Right forelimb (tissue), 1 donor: ENCODE measurements at regions not wholly inside any gene's neighbourhood (a gene's known extent, or its start where the extent isn't known, plus 50 kb on each side); places are given as distances from the start of the nearest gene placed in this dataset.
A peak's percentile ranks its signal among the peaks of the same experiment; 100 is the strongest.

Source experiments
- DNase-seq: peaks from one replicate; pipeline ENCODE4 v3.0.0-alpha.2; 2018

DNA sequence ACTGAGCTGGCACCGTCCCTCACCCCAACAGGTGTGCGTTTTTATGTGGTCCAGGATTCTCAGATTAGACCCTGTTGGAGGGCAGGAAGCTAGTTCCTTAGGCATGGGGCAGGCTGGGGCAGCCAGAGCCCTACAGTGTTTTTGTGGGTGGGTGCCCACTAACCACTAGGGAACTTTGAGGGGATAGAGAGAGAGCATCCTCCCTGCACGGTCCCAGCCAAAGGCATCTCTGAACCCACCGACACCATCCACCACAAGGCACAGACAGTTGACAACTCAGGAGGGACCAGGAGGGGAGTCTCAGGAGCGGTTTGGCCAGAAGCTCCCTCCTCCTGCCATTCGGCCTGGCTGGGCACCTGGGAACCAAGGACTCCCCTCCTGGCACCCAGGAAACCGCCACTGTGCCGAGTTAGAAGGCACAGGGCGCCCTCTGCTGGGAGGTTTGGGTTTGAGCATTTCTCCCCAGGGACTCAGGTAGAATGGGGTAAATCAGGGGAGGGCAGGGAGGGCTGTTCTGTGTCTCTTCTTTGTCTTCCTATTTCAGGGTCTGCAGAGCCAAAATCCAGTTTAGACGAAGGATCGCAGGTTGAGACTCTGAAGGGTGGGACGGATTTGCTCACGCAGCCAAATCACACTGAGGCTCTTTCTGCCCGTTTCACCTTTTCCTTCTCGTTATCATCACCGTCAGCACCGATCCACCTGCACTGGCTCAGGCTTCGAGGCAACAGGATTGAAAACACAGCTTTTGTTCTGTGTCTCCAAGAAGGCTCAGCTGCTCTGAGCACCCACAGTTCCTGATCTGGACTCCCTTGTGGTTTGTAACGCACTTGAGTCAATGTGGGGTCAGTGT lies 84.8 kb upstream of the COL13A1 start:
- no peak for DNase-seq

DNA sequence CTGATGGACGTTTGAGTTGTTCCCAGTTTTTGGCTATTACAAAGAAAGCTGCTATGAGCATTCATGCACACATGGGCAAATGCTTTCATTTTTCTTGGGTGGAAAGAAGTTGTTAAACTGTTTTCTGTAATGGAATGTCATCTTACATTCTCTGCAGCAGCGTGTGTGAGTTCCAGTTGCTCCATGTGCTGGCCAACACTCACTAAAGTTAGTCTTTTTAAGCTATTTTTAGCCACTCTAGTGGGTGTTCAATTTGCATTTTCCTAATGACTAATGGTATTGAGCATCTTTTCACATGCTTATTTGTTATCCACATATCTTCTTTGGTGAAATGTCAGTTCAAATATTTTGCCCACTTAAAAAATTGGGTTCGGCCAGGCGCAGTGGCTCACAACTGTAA lies 82.8 kb upstream of the COL13A1 start:
- DNase-seq = no peak

DNA sequence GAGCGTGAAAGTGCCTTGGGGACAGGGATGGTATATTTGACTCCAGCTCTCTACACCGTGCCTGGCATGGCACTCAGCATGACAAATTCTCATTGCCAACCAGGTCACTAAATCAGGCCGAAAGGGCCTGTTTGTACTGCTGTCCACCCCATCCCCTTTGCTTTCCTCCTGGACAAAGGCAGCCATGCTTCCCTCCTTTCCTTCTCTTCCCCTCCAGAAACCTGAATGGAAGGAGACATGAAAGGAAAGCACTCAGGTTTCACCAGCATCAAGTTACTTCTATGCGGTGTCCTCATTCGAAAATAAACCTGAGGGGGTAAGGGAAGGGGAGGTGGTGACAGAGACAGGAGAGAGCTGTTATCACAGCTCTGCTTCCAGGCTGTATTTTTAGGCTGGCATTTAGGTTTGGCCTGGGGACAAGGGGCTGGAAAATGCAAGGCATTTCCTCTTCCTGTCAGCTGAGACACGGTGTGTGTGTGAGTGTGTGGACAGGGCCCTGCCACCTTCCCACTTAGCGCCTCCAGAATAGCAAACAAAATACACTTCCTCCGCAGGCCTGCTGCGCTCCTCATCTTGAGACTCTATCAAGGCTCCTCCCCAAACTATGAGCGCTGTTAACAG lies 79.9 kb upstream of the COL13A1 start:
- no peak for DNase-seq

DNA sequence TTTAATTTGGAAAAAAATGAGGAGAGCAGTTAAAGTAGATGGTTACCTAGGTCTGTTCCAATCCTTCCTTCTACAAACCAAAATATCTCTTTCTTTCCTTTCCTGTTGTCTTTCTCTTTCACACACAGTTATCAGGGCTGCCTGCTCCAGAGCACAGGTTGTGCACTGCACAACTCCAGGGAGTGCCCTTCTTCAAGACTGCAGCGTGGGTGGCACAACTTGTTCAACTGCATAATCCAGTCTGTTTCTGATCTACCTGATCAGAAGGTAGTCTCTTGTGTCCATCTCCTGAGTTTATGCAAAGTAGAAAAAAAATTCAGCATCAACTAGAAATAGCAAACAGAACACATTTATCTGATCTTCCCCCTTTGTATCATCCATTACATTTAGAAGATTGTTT lies 78.1 kb upstream of the COL13A1 start:
- DNase-seq = no peak

DNA sequence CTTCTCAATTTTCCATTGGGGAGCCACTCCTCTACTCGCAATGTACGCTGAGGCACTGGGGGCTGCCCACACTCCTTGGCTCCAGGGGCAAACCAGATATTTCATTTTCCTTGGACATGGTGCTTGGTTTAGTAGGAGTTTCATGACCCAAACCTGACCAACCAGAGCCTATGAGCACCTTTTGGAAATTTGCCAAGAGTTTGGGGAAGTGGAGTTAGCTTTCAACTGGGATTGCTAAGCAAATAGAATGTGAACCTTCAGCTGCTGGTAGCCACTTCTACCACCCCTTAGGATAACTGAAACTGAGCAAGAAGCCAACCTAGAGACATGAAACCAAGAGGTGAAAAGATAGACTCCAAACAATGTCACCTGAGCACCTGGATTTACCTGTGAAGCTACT lies 74.9 kb upstream of the COL13A1 start:
- DNase-seq = no peak

DNA sequence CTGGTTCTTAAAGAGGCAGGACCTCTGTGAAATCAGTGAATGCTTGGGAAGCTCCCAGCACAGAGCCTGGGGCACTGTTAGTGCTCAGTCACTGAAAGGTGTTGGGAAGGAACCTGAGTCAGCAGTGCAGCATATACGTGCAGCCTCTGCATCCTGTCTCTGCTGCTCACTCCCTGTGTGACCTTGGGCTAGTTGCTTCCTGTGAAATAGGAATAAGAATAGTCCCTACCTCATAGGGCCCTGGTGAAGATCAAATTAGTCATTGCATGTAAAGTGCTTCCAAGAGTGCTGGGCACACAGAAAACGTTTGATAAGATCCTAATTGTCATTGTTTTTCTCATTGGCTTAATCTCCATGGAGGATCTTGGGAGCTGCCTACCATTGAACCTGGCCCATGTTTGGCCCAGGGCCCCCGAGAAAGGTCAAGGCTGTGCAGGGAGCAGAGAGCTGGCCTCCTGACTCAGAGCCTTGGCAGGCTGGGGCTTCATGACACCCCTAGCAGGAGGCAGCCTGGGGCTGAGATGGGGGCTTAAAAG lies 73.3 kb upstream of the COL13A1 start:
- no peak for DNase-seq

DNA sequence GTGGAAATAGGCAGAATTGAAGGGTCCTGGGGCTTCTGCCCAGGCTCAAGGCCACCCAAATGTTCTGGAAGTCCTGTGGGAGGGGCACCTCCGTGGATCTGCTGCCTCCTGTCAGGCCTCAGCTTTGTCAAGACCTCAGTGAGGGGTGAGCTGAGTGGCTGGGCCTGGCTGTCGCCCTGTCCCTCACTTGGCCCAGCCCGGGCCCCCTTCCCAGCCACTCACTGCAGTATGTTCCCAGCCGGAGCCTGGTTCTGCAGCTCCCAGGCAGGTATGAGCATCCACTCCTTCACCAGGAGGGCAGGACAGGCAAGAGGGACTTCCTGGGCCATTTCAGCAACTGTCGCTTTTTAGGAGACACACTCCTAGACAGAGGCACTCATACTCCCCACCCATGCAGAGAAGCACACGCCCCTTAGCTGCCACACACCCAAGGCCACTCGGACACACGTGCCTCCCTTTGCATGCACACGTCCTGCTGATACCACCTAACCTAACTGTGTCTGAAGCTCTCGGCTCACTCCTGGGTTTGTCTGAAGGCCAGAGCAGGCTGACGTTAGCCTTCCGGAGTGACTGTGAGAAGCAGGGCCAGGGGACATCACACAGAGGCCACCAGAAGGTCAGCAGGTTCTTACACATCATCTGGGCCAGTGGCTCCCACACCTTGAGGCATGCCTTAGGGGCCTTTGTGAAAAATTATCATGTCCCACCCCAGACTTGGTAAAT lies 72.2 kb upstream of the COL13A1 start:
- DNase-seq = no peak

DNA sequence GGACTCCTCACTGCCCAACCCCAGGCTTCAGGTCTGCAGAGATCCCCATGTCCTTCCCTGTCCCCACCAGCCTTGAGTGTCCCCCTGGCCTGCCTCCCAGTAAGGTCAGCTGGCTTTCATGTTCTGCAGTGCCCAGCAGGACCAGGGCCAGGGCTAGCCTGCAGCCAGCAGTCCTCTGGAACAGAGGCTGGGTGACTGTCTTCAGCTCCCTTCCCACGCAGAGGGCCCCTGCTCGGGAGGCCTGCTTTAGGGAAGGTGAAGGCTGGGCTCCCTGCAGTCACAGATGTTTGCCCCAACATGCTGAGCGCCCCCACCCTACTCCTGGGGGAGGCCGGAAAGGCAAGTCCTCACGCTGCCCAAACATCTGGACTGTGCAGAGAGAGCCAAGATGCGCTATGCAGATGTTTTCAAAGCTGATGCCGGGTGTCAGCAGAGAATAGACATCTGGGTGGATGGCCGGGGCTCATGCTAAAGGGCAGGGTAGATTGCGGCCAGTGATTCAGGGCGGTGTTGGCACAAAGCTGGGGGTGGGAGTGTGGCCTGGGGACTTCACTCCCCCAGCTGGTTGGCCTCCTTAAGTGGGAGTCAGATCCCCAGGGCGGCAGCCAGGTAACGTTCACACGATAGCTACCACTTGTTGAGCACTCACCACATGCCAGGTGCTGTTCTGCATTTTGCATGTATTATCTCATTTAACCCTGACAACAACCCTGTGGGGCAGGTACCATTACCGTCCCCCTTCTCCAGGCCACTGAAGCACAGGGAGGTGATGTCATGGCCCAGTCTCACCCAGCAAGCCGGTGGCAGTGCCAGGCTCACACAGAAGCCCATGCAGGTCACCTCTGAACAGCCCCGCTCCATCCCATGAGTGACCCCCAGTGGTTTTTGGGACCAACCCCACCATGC lies 71.2 kb upstream of the COL13A1 start:
- DNase-seq = peak; percentile 70

DNA sequence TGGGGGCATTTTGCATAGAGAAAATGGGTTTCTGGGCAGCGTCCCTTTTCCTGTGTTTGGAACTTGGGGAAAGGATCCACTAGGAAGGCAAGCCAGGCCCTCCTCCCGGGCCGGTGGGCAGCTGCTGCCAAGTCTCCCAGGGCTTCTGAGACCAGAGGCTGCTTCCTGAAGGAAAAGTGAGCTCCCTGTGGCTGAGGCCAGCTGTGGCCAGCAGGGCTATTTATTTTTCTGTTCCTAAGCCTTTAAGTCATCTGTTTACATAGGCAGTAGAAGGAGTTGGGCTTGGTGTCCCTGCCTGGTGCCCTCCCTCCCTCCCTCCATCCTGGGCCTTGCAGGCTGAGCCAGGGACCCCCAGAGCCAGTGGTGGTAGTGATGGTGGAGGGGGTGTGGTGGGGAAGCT lies 70.5 kb upstream of the COL13A1 start:
- no peak for DNase-seq

DNA sequence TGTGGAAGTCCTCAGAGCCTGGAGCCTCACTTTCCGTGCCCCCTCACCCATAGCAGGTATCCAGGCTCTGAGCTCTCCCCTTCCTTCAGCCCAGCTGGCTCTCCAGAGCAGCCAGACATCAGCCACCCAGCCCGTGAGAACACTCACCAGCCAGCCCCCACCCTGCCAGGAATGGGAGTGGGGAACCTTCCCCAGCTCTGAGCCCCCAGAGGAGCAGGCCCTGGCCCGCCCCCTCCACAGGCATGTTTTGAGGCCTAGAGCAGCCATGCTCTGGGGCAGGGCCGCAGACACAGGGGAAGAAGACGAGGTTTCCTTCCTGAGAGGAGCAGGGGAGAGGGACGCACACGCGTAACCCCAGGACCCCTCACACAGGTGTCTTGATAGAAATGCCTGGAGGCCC lies 70.0 kb upstream of the COL13A1 start:
- no peak for DNase-seq

DNA sequence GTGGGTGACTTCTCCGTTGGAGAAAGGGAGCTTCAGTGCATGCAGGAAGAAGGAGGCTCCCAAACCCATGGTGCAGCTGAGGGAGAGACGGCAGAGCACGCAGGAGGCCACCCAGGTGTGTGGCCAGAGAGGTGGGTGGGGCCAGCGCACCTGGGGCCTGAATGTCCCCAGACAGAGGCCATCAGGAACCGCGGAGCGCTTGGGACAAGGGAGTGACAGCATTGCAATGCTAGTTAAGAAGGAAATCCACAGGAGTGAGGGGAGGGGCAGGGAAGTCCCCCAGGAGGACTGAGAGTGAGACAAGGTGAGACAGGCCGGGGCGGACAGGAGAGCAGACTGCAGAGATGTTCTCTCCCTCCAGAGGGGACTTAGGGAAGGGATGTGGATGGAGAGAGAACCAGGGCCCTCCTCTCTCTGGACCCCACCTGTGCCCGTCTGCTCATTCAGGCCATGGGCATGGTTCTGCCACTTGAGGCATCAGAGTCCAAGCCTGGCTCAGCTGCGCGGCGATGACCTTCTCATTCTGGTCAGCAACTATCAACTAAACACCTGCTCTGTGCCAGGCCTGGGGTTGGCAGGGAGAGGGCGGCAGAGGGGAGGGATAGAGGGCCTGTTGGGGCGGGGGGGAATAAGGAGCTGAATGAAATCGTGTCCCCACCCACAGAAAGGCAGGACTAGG lies 69.4 kb upstream of the COL13A1 start:
- DNase-seq = no peak

DNA sequence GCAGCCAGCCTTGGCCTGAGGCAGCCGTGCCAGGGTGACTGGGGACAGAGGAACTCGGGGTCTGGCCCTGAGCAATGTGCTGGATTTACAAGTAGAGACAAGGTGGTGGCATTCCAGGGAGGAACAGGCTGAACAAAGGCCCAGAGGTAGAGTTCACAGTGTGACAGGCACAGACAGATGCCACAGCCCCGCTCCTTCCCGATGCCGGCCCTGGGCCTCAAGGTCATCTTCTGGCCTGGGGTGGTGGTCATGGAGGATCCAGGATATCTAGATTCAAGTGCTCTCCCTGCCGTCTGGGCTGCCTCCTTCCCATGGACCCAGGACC lies 68.9 kb upstream of the COL13A1 start:
- DNase-seq = no peak

DNA sequence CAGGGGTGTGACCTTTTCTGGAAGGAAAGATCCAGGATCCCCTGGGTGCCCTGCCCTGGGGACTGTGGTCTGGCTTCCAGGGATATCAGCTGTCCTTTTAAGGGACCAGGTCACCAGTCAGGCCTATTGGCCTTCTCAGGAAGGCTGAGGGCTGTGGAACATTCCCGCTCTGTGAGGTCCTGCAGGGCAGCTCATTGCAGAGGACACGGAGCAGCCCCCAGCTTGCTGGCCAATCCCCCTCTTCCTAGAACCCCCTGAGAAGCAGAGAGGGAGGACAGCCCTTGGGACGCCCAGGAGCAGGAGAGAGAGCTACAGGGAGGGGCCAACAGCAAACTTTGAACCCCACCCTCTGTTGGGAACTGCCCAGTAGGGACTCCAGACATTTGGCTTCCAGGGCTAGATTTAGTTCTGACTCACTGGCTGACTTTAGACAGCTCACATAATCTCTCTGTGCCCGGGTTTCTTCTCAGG lies 67.9 kb upstream of the COL13A1 start:
- DNase-seq = no peak

DNA sequence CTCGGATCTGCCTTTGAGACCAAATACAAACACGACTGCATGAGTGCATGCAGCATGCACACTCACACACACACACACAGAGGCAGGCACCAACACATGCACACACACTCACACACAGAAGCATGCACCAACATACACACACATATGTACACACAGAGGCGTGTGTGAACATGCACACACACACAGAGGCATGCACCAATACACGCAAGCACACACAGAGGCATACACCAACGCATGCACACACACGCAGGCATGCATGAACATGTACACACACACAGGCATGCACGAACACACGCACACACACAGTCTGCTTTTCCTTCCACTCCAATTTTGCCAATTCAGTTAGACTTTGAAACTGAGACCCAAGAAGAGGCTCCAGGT lies 67.3 kb upstream of the COL13A1 start:
- DNase-seq = no peak

DNA sequence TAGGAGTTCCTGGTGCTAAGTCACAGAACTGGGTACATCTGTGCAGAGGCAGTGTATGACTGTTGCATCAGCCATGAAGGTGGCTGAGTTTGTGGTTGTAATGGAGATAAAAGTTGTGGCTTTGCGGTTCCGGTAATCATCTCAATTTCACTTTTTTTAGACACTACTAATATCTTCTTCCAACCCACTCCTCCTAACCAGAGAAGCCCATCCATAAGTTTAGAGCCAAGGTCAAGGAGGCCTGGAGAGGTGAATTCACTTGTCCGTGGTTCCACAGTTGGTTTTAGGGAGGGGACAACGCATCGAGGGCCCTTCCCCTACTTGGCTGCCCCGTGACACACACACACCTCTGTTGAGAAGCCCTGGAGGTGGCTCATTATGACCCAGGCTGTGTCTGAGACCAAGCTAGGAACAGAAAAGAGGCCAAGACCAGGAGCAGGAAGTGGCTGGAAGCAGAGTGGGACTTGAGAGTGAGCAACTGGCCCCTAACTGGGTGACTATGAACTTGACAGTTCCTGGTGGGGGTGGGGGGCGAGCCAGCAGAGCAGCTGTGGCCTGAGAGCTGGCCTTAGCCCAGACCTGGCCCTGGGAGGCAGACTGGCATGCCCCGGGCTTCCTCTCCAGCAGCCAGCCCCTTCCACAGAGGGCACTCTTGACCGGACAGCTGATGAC lies 66.8 kb upstream of the COL13A1 start:
- DNase-seq = no peak

DNA sequence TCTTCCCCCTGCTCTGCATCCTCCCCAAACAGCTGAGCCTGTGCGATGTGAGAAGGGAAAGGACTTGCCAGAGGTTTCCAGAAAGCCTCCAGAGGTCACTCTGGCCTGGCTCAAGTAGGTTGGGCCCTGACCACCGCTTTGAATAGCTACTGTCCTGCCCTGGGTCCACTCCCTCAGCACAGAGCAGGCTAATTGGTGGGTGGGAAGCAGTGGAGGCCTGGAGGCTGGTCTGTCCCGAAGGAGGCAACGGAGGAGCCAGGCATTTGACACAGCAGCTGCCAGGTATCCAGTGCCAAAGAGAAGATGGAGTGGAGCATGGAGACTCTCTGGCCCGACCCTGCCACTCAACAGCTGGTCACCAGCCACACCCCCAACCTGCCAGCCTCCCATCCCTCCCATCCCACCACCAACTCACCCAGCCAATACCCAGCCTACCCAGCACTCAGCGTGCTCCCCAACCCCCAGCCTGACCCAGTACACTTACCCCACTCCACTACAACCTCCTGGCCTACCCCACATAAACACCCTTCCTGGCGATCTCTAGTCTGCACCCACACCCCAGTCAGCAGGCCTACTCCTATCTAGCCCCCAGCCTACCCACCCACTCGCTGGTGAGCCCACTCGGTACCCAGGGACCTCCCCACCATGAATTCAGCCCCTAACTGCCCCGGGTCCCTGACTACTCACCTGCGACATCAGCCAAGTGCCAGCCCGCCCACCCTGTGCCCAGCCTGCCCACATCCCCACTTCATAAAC lies 64.6 kb upstream of the COL13A1 start:
- no peak for DNase-seq

DNA sequence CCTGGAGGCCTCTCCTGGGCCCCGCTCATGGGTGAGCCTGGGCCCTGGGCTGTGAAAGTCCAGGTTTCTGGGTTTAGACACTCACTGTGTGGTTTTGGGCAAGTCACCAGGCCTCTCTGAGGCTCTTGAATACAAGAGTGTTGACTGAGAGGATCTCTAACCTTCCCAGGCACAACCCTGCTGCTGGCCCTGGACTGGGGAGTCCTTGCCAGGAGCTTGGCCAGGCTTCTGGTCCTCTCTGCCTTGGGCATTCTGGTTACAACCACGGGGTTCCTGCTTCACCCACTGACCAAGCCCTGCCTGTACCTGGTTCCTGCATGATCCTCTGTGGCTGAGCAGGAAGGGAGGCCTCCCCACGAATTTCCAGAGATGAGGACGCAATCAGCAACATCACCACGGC lies 63.6 kb upstream of the COL13A1 start:
- DNase-seq = no peak

DNA sequence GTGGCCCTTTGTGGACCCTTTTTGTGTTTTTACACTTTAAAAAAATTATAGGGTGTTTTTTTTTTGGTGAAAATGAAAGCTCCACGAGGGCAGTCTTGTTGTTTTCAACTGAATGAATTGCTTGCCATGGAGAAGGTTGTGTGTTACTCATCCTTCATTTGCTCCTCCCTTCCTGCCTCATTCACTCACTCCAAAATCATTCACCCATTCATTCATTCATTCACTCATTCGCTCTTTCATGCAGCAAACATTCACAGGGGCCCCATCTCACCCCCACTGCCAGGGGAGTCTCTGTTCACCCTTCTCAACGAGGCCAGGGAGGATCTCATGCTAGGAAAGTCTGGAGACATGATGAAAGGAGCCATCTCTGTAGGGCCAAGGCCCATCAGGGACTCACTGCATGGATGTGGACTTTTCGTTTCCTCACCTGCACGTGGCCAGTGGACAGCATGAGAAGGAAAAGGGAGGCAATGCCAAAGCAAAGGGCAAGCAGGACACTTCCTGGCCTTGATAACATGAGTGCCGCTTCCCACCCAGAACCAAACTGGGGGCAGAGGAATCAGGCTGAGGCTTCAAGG lies 62.8 kb upstream of the COL13A1 start:
- DNase-seq = no peak

DNA sequence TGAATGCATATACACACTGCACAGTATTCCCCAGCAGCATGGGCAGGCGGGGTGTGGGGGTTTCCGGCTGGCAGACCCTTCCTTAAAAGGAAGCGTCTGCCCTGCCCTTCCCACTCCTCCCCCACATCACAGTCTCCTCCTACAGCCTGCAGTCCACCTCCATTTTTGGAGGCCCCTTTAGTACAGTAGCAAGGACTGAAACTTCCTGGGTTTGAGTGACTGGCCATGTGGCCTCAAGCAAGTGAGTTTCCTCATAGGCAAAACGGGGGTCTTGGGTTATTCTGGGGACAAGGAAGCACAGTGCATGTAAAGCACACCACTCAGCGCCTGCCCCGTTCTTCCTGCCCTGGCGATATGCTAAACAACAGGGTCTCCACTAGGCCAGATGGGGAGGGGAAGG lies 62.1 kb upstream of the COL13A1 start:
- no peak for DNase-seq

DNA sequence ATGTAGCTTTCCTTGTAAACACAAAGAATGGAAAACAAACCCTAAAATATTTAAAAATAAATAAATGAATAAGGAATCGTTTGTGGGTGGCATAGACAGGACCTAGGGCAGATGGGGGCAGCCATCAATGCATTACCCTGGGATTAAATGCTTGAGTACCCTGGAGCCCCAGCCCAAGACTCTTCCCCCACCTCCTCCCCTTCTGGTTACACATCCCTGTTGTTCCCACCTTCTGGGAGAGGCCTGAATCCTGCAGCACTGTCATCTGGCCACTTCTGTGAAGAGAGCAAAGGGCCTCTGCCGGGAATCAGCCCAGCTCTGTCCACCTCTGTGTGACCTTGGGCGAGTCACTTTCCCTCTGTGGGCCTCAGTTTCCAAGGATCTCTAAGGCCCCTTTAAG lies 61.6 kb upstream of the COL13A1 start:
- no peak for DNase-seq
